Vagina (tissue), 2 donors: ENCODE measurements at regions not wholly inside any gene's neighbourhood (a gene's known extent, or its start where the extent isn't known, plus 50 kb on each side); places are given as distances from the start of the nearest gene placed in this dataset.

ENCODE experiments used
- DNase-seq, 2 donors: peaks; one replicate each; pipeline ENCODE4 v3.0.0-alpha.2; 2017; ENCODE audit errors: extremely low spot score in 2 of 2
- H3K27ac ChIP-seq: fragments of 200-600 bp; sonication (generic); one replicate; pipeline ENCODE4 v1.5.1; 2019
- H3K27me3 ChIP-seq: fragments of 200-600 bp; sonication (generic); one replicate; pipeline ENCODE4 v1.5.1; 2019
- H3K36me3 ChIP-seq, 2 donors: fragments of 200-600 bp; sonication (generic); one replicate each; pipeline ENCODE4 v1.5.1; 2017 to 2019
- H3K4me1 ChIP-seq: fragments of 200-600 bp; sonication (generic); one replicate; pipeline ENCODE4 v1.5.1; 2019
- H3K4me3 ChIP-seq, 2 donors: fragments of 200-600 bp; sonication (generic); 1 replicate in 1 of 2; 2 replicates in 1 of 2; pipeline ENCODE4 v1.5.1; 2016 to 2019
- H3K9me3 ChIP-seq: fragments of 200-600 bp; sonication (generic); one replicate; pipeline ENCODE4 v1.5.1; 2019
- POLR2A ChIP-seq, 2 donors: fragments of 450-650 bp; IDR thresholded peaks; one replicate each; pipeline ENCODE4 v1.6.1; 2017; ENCODE audit warnings: antibody characterized with exemption in 2 of 2, mild to moderate bottlenecking in 2 of 2, moderate library complexity in 2 of 2
- POLR2AphosphoS5 ChIP-seq, 2 donors: sonication (generic); formaldehyde crosslinking; IDR thresholded peaks; one replicate each; pipeline ENCODE4 v1.9.0; 2017; ENCODE audit warnings: antibody characterized with exemption in 2 of 2, mild to moderate bottlenecking in 2 of 2, low read depth in 1 of 2; ENCODE audit not compliant: insufficient read depth in 1 of 2
- intact Hi-C: fragments of 100-400 bp; cut with DNase I; formaldehyde crosslinking; loops from one replicate; pipeline ENCODE4 v1.15.1; 2023
- TF ChIP-seq, protein P1 (sequence below), 3 experiments: fragments of 450-650 bp in 2 of 3; fragments of 200-600 bp in 1 of 3; sonication (generic) in 1 of 3; IDR thresholded peaks; one replicate each; pipeline ENCODE4 v1.5.1; 2017 to 2019; ENCODE audit warnings: antibody characterized with exemption in 3 of 3, mild to moderate bottlenecking in 2 of 3, moderate library complexity in 2 of 3

GRCh38 chr6:1080453-1081337 lies 231.2 kb upstream of the FOXQ1 start:
- H3K27ac ChIP-seq = no peak overlapping the region
- no peaks in the 10 kb centered on the region for H3K9me3 ChIP-seq
- no peak for TF ChIP-seq POLR2AphosphoS5 (IDR thresholded peaks at IDR 0.05; ENCODE audit: insufficient read depth in 1 of 2, low read depth in 1 of 2)
- TF ChIP-seq, protein P1, sequence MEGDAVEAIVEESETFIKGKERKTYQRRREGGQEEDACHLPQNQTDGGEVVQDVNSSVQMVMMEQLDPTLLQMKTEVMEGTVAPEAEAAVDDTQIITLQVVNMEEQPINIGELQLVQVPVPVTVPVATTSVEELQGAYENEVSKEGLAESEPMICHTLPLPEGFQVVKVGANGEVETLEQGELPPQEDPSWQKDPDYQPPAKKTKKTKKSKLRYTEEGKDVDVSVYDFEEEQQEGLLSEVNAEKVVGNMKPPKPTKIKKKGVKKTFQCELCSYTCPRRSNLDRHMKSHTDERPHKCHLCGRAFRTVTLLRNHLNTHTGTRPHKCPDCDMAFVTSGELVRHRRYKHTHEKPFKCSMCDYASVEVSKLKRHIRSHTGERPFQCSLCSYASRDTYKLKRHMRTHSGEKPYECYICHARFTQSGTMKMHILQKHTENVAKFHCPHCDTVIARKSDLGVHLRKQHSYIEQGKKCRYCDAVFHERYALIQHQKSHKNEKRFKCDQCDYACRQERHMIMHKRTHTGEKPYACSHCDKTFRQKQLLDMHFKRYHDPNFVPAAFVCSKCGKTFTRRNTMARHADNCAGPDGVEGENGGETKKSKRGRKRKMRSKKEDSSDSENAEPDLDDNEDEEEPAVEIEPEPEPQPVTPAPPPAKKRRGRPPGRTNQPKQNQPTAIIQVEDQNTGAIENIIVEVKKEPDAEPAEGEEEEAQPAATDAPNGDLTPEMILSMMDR (IDR thresholded peaks at IDR 0.05) = no peak
- no peak for TF ChIP-seq POLR2A (IDR thresholded peaks at IDR 0.05)
- no peaks in the 10 kb centered on the region for H3K27me3 ChIP-seq
- DNase-seq = no peak
- H3K36me3 ChIP-seq = no peaks in the 10 kb centered on the region
- intact Hi-C loops = no loop called here
- no peak overlapping the region for H3K4me3 ChIP-seq
- H3K4me1 ChIP-seq = peaks cover 12% of the 10 kb centered on the region

GRCh38 chr6:1079525-1079924 lies 232.4 kb upstream of the FOXQ1 start:
- Histone ChIP-seq H3K4me3 (no peak overlapping the region), H3K4me1 (peaks cover 12% of the 10 kb centered on the region), H3K27ac (no peak overlapping the region), H3K27me3 (no peaks in the 10 kb centered on the region), H3K9me3 (no peaks in the 10 kb centered on the region), H3K36me3 (no peaks in the 10 kb centered on the region)
- intact Hi-C loops = no loop called here
- TF ChIP-seq, protein P1 (IDR thresholded peaks at IDR 0.05) = no peak
- TF ChIP-seq POLR2AphosphoS5 (IDR thresholded peaks at IDR 0.05; ENCODE audit: insufficient read depth in 1 of 2, low read depth in 1 of 2) (no peak), POLR2A (IDR thresholded peaks at IDR 0.05) (no peak)
- no peak for DNase-seq

DNA sequence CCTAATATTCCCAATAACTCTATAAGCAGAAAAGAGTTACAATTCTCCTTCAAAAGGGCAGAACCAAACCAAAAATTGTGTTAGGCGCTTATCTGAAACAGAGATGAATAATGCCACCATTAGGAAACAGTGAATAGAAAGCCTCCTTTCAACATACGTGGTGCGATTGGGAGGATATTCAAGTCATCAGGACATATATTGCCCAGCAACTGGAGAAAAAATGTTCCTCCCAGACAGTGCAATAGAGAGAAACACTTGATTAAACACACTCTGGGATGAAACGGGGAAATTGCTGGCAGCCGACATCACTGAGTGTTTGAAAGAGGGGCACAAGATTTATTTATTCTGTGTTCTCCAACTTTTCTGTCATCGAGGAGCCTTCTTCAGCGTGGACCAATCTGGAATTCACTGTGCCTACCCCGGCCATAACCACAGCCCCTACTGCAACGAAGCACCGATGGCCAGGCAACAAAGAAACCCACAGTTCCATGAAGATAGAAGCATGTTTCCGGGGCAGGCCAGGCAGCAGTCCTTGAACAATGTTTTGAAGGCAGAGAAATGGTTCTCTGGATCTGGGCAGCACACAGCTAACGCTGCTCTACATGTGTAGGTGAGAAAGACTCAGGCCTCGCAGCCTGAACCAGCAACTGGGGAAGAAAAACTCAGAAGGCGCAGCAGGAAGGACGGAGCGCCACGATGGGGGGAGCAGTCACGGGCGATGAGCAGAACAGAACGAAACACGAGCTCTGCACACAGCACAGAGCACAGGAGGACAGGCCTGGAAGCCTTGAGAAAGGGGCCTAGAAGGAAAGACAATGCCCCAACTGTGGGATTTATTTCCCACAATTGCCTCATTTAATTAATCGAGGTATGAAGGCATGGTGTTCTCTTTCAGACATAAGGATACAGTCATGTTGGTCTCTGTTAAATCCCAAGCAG lies 234.2 kb upstream of the FOXQ1 start:
- intact Hi-C loops = no loop called here
- TF ChIP-seq POLR2A (IDR thresholded peaks at IDR 0.05) (no peak), POLR2AphosphoS5 (IDR thresholded peaks at IDR 0.05; ENCODE audit: insufficient read depth in 1 of 2, low read depth in 1 of 2) (no peak)
- TF ChIP-seq, protein P1 (IDR thresholded peaks at IDR 0.05) = no peak
- H3K27me3 ChIP-seq = no peaks in the 10 kb centered on the region
- H3K27ac ChIP-seq = no peak overlapping the region
- peaks cover 8% of the 10 kb centered on the region for H3K4me1 ChIP-seq
- no peaks in the 10 kb centered on the region for H3K9me3 ChIP-seq
- DNase-seq = no peak
- no peak overlapping the region for H3K4me3 ChIP-seq
- no peaks in the 10 kb centered on the region for H3K36me3 ChIP-seq

DNA sequence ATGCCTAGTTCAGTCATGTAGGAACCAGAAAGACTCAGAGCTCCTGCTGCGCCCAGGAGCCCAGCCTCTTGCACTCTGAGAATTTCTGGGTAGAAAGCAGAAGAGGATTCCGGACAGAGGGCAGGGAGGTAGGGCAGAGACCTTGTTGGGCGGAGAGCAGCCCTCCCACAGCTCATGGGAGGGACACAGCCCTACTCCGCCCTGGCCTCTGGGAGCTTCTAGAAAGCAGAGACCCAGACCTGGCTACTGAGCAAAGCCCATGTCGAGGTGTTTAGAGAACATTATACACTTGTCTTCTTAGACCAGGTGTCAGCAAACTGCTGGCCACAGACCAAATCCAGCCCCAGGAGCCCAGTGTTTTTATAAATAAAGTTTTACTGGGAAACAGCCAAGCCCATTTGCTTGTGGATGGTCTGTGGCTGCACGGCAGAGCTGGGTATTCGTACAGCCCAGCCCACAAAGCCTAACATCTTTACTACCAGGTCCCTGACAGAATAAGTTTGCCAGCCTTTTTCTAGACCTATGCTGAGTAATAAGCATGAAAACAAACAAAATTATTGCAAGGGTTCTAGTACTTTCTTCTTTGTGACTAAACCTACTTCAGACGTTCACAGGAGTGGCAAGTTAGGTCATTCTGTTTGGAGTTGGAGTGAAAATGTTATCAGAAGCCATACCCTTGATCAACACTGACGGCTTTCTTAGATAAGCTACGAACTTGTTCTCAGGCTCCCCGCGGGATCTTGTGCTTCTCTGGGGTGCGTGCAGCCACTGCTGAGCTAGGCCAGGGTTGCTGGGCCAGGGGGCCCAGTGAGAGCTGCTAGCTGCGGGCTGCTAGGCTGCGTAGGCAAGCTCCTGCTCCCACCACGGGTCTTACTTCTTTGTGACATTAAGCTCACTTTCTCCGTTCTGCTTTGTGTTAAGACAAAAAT lies 235.1 kb upstream of the FOXQ1 start:
- H3K4me1 ChIP-seq = no peaks in the 10 kb centered on the region
- no peaks in the 10 kb centered on the region for H3K36me3 ChIP-seq
- intact Hi-C loops = no loop called here
- no peak for DNase-seq
- no peak overlapping the region for H3K27ac ChIP-seq
- no peak for TF ChIP-seq POLR2AphosphoS5 (IDR thresholded peaks at IDR 0.05; ENCODE audit: insufficient read depth in 1 of 2, low read depth in 1 of 2)
- TF ChIP-seq POLR2A (IDR thresholded peaks at IDR 0.05) = no peak
- TF ChIP-seq, protein P1 (IDR thresholded peaks at IDR 0.05) = no peak
- no peaks in the 10 kb centered on the region for H3K9me3 ChIP-seq
- H3K4me3 ChIP-seq = no peak overlapping the region
- no peaks in the 10 kb centered on the region for H3K27me3 ChIP-seq
